Mammary epithelial cell (primary cell): ENCODE measurements at regions not wholly inside any gene's neighbourhood (a gene's known extent, or its start where the extent isn't known, plus 50 kb on each side); places are given as distances from the start of the nearest gene placed in this dataset.

Experiments used
- EZH2 ChIP-seq: IDR thresholded peaks from 2 replicates; pipeline ENCODE4 v1.6.1; 2012; ENCODE audit warnings: low read length, inconsistent platforms, borderline replicate concordance
- TF ChIP-seq, protein P1 (sequence below), 2 donors: IDR thresholded peaks in 1 of 2; conservative IDR thresholded peaks in 1 of 2; 2 replicates each; pipeline ENCODE4 v1.5.1; 2011 to 2012; ENCODE audit warnings: inconsistent platforms in 2 of 2, low read length in 2 of 2, mild to moderate bottlenecking in 2 of 2, control low read depth in 1 of 2, low read depth in 1 of 2; ENCODE audit not compliant: insufficient read depth in 1 of 2; ENCODE audit errors: extremely low read depth in 1 of 2

DNA sequence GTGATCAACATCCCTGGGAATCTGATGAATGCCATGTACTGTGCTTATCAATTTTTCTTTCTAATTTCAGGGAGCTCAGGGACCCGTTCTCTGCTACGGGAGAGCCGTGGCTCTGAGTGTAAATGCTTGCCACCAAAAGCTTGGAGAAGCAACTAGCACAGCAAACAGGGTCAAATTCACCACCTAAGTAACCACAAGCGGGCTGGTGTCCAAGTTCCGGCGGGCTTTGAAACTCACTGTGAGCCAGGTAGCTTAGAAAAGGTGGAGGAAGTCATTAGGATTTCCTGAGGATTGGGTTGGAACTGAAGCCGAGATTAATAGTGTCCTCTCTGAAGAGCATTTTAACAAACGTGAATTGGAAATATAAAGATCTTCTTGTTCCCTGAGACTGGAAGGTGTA lies 87.2 kb downstream of the CLDN34 start:
- TF ChIP-seq, protein P1, sequence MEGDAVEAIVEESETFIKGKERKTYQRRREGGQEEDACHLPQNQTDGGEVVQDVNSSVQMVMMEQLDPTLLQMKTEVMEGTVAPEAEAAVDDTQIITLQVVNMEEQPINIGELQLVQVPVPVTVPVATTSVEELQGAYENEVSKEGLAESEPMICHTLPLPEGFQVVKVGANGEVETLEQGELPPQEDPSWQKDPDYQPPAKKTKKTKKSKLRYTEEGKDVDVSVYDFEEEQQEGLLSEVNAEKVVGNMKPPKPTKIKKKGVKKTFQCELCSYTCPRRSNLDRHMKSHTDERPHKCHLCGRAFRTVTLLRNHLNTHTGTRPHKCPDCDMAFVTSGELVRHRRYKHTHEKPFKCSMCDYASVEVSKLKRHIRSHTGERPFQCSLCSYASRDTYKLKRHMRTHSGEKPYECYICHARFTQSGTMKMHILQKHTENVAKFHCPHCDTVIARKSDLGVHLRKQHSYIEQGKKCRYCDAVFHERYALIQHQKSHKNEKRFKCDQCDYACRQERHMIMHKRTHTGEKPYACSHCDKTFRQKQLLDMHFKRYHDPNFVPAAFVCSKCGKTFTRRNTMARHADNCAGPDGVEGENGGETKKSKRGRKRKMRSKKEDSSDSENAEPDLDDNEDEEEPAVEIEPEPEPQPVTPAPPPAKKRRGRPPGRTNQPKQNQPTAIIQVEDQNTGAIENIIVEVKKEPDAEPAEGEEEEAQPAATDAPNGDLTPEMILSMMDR (conservative IDR thresholded peaks at IDR 0.05 in 1 of 2, IDR thresholded peaks at IDR 0.05 in 1 of 2; ENCODE audit: extremely low read depth in 1 of 2, insufficient read depth in 1 of 2, low read depth in 1 of 2, low read length in 2 of 2): no peak
- no peak for TF ChIP-seq EZH2
